Fibroblast of skin of left biceps (primary cell): ENCODE measurements at regions not wholly inside any gene's neighbourhood (a gene's known extent, or its start where the extent isn't known, plus 50 kb on each side); places are given as distances from the start of the nearest gene placed in this dataset.
A peak's percentile ranks its signal among the peaks of the same experiment; 100 is the strongest.
"Not testable (repeated sequence)": the region's sequence is repeated elsewhere in the genome, so short reads cannot be mapped to it uniquely, and the experiment has no call there.

Source experiments
- DNase-seq, 2 experiments: peaks; one replicate each; pipeline ENCODE4 v3.0.0-alpha.2; 2013; ENCODE audit warnings: low read depth in 2 of 2

DNA sequence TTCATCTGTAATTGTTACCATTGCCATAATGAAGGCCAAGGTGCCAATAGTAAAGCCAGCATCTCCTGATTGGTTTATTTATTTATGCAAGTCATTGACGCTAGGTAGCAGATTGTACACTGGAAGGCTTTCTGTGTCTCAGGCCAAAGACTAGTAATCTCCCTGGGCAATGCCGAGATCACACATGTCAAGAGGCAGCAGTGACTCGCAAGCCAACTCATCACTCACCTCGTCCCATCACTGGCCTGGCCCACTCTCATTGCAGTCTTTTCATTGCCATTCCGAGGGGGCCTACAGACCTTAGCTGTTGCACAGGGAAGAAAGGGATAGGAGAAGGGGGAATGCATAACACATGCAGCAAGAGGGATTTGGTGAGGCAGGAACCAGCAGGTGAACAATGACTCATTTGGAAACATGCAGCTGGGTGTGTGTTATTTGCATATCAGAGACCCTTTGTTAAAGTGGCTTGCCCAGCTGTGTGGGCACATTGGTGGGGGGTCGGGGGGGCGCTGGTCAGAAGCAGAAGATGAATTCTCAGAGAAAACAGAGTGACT is 448.7 kb upstream of the HNRNPA3 start:
- DNase-seq: no peak

DNA sequence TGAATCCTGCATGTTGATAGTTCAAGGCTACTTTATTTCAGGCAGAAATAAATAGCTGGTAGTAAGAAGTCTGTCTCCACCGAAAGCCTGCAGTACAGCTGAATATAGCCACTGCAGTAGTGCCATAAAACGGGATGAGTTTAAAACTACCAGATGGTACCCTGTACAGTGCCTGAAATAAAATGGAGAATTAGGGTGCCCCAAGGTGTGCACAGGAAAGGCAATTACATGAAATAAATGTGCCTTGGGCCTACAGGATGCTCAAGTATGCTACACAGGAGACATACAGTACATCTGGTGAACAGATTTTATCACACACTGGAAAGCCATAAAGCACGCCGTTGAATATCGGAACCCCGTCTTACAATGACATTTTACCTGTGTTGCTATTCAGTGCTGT is 447.7 kb upstream of the HNRNPA3 start:
- DNase-seq: no peak

DNA sequence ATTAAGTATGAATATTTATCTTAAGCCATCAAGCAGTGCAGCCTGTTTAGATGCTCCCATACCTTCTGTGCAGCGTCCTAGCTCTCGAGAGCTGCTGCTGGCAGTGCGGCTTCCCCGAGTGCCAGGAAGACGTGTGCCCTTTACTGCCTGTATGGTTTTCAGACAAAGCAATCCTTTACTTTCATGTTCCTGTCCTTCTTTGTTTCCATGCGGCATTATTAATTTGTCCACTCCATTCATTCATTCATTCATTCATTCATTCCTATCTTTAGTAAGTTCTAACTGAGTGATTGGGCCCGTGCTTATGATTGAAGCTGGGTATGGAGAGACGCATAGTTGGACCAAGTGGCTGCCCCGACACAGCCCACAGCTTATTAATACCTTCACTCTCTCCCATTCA is 446.6 kb upstream of the HNRNPA3 start:
- no peak for DNase-seq

DNA sequence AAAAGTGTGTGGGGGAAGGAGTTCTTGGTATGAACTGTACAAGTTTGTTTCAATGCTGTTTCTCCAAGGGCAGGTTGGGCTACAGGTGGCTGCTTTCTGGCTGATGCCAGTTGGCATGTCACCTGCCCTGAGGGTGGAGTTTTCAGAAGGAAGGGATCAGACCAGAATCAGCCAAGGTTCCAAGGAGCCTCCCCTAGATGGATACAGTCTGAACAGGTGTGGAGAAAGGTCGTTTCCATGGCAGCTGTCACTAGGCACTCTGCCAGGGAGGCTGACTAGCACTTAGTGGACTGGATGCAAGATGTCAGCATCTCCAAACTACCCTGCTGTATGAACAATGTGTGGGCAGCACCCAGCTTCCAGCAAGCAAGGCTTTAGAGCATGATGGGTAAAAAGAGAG is 444.4 kb upstream of the HNRNPA3 start:
- no peak for DNase-seq

DNA sequence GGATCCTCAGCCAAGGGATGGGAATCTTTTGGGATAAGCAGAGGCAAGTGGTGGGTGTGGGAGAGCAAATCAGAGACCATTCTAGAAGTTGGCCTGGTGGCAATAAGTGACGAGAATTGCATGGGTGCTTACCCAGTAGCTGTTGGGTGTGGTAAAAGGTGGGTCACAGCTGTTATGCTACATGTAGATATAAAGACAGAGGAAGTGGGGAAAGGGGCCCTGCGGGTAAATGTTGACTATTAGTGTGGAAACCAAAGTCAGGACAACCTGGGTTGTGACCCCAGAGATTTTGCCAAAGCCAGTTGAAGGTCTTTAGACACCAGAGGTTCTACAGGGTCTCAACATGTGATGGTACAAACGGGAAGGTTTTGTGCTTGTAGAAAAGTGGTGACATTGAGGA is 443.6 kb upstream of the HNRNPA3 start:
- DNase-seq: no peak

DNA sequence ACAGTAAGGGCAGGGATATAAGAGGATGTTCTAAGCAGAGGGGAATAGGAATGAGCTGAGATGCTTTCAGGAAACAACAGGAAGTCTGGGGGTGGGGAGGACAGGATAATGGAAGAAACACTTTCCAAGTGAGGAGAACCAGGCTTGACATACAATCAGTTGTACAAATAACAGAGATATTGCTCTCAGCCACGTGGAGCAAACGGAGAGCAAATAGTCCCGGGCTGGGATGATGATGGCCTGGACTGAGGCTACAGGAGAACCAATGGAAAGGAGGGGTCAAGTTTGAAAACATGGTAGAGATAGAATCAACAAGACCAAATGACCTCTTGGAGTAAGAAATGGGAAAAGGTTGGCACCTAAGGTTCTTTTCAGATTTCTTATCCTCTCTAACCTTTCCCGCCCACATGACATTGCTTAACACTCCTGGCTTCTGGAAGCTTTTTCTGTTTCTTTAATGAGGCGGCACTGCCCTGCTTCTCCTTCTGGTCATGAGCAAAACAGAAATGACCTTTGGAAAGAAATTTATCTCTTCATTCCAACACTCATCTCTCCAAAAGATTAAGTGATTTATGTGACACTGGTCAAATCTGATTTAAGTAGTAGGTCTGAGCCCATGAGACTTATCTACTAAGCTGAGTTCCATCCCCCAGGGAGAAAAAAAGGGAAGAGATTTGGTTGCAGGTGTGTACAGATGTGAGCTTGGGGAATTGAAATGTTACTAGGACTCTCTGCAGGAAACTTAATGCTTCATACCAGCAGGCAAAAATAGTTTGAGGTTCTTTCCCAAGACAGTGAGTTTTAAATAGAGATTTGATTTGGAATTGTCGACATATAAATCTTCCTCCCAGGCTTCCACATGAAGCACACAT is 442.9 kb upstream of the HNRNPA3 start:
- DNase-seq: no peak

DNA sequence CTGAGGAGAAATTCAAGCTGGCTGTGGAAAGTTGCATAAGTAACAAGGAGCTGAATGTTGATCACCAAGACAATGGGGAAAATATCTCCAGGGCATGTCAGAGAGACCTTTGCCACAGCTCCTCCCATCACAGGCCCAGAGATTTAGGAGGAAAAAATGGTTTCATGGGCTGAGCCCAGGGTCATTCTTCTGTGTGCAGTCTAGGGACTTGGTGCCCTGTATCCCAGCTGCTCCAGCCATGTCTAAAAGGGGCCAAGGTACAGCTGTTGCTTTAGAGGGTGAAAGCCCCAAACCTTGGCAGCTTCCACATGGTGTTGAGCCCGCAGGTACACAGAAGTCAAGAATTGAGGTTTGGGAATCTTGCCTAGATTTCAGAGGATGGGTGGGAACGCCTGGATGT is 439.8 kb upstream of the HNRNPA3 start:
- no peak for DNase-seq

DNA sequence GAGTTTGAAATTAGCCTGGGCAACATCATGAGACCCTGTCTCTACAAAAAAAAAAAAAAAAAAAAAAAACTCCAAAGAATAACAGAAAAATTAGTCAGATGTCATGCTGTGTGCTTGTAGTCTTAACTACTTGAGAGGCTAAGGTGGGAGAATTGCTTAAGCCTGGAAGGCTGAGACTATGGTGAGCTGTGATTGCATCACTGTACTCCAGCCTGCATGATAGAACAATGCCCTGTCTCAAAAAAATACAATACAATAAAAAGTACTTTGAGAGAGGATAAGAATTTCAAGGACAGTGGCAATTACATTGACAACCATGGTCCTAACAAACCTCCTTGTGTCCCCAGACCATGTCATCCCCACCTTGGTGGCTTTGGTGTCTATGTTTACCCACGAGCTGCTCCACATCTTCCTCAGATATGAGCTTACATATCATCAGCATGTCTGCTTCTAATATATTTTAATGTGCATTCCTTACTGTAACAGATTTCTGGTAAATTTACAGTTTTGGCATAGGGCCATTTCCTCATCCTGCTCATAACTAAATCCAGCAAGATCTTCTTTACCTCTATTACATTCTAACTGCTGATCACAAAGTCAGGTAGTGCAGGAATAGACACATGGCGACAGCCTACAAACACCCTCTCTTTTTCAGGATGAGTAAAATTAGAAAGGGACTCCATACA is 437.7 kb upstream of the HNRNPA3 start:
- peak; percentile 60 to 61 for DNase-seq

DNA sequence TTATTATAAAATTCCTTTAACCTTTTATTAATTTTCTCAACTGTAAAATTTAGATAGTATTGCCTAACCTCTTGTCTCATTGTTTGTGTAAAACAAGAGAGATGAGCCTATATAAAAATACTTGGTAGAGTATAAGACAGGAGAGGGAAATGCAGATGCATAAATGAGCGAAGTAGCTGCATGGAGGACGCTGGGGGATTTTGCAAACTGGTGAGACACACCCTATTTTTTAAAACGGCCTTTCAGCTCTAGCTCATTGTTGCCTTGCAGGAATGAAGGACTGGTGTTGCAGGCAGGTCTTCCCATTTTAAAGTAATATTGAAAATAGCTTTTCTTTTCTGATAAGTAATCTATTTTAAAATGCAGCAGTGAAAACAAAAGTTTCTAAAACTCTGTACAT is 435.3 kb upstream of the HNRNPA3 start:
- DNase-seq: no peak

DNA sequence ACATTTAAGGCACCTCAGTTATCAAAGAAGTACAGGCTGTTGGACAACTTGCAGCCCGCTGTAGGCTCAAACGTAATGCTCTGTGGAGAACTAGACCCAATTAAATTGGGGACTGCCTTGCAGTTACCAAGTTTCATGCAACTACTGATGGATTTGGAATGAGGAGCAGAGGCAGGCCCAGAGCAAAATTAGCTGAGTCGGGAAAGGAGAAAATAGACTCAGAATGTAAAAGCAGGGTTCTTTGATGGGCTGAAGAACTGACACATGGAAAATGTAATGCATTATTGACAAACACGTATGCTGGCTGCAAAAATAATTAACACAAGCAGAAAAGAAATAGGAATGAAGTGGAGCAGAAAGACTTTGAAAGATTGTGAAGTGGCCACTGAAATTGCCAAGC is 432.7 kb upstream of the HNRNPA3 start:
- DNase-seq: no peak

DNA sequence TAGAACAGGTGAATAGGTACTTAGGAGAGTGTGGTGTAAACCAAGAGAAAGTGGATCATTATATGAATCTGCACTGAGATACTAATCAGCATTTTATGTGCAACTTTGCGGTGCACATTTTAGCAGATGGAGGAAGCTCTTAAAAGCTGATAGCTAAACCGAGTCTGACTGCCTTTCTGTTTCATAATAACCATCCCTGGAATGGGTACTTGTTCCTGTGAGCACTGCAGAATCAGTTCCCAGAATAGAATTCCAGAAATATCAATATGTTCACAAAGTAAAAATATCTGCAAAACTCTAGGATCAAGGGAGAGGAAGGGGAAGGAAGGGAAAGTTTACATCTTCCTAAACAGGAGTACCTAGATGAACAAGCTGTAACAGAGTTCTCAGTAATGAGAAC is 432.2 kb upstream of the HNRNPA3 start:
- DNase-seq: no peak

DNA sequence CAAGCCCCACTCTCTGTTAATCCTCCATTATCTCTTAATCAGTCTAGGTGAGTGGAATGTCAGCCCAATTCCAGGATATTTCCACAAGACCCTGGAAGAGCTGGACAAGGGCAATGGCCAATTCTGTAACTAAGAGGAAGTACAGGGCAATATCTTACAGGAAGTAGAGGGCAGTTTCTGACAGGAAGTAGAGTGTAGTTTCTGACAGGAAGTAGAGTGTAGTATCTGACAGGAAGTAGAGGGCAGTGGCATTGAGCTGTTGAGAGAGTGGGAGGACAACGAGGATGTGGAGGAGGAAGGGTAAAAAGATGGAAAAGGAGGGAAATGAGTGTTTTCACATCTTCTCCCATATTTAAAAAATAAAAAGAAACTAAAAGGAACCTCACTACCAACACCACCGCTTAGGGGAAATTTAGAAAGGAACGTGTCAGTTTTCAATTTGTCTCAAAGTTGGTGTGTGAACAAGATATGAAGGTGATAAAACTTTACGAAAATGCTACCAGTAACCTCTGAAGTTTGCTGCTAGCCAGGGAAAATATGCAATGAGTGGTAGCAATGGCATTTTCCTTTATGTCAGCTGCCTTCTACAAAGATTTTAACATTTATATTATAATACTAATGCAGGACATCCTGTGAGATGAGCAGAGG is 430.9 kb upstream of the HNRNPA3 start:
- no peak for DNase-seq

DNA sequence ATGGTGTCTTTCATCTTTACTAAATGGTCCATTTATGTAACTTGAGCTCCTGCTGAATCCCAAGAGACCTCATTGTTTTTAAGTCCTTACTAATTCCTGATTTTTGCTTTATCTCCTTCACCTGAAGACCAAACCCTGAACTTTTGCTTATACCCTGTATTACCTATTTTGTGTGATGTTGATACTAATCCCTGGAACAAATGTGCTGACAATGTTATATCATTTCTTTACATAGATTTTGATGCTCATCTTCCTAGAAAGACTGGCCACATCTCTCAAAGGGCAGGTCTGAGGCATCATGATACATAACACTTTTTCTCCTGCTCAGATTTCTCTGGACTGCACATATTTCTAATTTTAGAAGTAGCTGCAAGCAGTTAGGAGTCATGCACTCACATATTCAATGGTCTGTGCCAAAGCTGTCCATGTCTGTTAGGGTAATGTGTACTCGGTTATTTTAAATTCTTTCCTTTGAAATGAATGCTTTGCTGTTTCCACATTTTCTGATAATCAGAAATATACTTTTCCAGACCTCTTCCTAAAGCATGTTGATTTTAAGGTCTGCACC is 427.9 kb upstream of the HNRNPA3 start:
- no peak for DNase-seq

DNA sequence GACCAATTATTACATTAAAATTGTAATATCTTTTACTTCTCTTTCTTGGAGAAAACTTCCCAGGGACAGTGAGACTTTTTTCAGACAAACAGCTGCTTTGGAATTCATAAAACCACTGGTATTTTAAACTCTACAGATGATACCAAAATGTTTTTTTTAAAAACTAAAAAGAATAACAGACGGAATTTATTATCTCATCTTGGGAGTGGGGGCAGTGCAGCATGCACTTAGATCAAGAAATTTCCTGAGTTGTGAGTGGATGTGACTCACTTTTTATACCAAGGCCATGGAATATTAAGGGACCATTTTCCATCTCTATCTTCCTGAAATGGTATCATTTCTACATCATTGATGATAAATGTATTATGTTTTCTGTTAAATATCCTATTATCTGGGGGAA is 422.8 kb upstream of the HNRNPA3 start:
- peak; percentile 37 to 44 for DNase-seq

DNA sequence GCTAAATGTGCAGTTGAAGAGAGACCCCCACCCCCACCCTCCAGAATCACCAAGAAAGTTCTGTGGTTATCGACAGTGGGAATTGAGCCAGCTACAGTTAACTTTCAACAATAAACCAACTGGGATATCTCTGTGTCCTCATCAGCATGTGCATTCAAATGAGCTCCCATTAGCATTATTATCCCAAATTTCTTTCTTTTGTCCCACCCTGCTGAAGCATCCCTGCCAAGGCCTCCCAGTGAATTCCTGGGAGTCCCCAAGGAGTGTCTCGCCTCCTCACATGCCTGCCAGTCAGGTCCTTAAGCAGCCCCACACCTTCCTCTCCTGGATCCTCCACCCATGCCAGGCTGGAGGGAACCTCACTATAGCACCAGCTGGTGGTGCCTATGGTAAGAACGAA is 422.1 kb upstream of the HNRNPA3 start:
- DNase-seq: no peak

DNA sequence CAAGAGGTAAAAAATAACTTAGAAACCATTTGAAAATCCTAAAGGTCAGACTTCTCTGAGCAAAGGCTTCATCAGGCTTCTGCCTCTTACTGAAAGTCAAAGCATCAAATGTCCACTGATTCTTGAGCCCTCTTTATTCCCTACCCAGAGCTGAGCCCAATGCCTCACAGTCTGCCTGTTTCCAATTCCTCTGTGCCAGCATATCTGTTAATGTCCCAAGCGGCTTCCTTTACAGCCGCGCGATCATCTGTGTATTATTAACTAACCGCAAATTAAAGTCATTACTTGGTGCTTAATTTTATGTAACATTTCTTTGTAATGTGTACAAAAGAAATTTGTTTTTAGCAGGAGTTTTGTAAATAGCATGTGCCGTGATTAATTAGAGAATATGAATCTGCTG is 418.8 kb upstream of the HNRNPA3 start:
- no peak for DNase-seq

DNA sequence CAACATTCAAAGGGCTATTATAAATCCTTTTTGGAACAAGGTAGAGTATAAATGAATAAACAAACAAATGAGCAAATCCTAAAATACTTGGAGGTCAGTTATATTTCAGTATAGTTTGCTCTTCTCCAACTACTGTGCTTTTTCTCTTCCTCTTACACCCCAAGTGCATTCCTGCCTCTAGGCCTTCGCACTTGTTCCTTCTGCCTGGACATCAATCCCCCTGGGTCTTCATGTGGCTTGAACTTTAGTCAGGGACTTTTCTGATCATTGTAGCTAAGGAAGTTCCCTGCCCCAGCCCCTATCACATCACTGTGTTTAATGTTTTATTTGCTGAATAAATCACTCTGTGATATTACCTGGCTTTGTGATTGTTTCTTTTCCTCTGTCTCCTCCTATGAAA is 418.2 kb upstream of the HNRNPA3 start:
- no peak for DNase-seq

DNA sequence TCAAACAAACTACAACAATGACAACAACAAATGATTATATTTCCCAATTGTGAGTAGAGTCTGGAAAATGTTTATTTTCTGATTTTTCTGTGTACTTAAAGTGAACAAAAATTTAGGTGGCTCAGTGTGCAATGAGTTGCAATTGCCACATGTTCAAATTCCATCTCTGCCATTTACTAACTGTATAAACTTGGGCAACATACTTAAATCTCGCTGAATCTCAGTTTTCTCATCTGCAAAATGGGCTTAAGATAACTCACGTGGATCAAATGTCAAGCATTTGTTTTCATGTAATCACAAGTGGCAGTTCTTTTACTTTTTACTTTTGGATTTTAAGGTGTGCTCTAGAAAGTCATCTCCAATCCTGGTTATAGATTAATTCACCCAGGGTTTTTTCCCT is 416.8 kb upstream of the HNRNPA3 start:
- no peak for DNase-seq

DNA sequence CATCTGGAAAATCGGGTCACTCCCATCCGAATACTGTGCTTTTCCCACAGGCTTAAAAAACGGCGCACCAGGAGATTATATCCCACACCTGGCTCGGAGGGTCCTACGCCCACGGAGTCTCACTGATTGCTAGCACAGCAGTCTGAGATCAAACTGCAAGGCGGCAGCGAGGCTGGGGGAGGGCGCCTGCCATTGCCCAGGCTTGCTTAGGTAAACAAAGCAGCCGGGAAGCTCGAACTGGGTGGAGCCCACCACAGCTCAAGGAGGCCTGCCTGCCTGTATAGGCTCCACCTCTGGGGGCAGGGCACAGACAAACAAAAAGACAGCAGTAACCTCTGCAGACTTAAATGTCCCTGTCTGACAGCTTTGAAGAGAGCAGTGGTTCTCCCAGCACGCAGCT is 415.9 kb upstream of the HNRNPA3 start:
- not testable (repeated sequence) for DNase-seq

DNA sequence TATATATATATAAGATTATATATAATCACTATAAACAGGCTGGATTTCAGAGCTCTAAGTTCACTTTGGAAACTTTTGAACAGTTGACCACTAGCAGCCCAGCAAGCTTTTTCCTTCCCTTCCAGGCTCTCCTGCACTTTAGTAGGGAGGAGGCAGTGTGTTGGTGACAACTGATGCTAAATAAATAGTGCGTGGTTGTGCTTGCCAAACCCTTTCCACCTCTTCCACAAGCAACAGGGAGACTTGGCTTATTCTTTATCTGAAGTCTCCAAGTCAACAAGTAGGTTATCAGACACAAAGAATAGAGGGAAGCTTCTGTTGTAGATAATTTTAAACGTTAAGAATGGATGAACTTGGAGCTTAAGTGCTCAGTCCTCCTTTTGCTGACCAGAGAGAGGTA is 408.2 kb upstream of the HNRNPA3 start:
- no peak for DNase-seq

DNA sequence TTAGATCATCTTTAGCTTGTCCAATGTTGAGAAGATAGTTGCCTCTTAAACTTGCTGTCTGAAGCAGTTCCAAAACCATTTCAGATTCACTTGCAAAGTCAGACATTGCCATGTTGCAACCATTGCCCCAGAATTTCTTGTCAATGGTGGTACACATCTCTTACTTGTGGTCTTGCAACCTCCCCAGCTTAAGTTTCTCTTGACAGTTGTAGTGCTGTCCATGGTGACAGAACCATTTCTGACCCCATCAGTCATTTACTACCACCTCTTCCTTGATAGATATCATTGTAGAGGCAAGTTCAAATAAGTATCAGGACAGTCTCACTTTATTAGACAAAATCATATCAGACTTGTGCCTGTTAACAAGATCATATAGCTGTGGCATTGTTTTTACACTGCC is 407.2 kb upstream of the HNRNPA3 start:
- DNase-seq: no peak

DNA sequence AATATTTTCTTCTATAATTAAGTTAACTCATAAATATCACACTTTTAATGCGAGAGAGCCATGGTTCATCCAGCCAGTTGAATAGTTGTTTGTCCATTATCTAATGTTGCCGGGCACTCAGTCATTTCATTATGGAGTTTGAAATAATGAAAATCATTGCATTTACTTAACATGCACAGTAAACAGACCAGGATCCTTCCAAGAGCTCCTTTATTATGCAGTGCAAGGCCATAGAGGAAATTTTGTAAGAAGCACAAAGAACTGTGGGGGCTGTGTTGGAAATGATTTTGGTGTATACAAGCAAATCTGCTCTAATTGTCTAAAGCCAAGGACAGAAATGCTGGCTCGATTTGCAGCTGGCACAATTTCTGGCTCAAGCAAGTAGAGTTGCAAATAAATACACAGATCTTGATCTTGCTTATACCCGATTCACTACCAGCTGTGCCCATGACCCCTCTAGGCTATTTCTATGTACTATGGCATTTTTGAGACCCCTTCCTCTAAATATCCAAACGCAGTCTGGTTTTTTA is 400.3 kb upstream of the HNRNPA3 start:
- no peak for DNase-seq
